WTC11 (cell line): ENCODE measurements at regions not wholly inside any gene's neighbourhood (a gene's known extent, or its start where the extent isn't known, plus 50 kb on each side); places are given as distances from the start of the nearest gene placed in this dataset.

Experiments used
- ATAC-seq: fragments of 200-7000 bp; cut with Tn5 transposase; 2 replicates; pipeline ENCODE4 v1.10.0; 2021; ENCODE audit warnings: mild to moderate bottlenecking, moderate library complexity
- CTCF ChIA-PET: fragments of 300-600 bp; sonication (Branson Sonifier 250); formaldehyde crosslinking; loops from one replicate; lab custom pipeline; 2021; ENCODE audit warnings: antibody characterized with exemption; lab: Charles Lee
- POLR2A ChIA-PET: fragments of 350-600 bp; sonication (Branson Sonifier 250); formaldehyde crosslinking; loops from one replicate; lab custom pipeline; 2021; ENCODE audit warnings: antibody characterized with exemption; lab: Charles Lee
- DNase-seq: peaks from one replicate; pipeline ENCODE4 v3.0.0; 2021; ENCODE audit warnings: low spot score
- H3K27ac Mint-ChIP-seq: 2 replicates; pipeline ENCODE4 v1.8.0; 2021; ENCODE audit warnings: mixed read lengths
- H3K27me3 Mint-ChIP-seq: 2 replicates; pipeline ENCODE4 v1.8.0; 2021; ENCODE audit warnings: low read depth, mild to moderate bottlenecking, moderate library complexity, mixed read lengths
- H3K36me3 Mint-ChIP-seq: 2 replicates; pipeline ENCODE4 v1.8.0; 2021; ENCODE audit warnings: mixed read lengths
- H3K4me1 Mint-ChIP-seq: 2 replicates; pipeline ENCODE4 v1.8.0; 2022; ENCODE audit warnings: mixed read lengths
- H3K4me3 Mint-ChIP-seq: 2 replicates; pipeline ENCODE4 v1.8.0; 2021; ENCODE audit warnings: mild to moderate bottlenecking, moderate library complexity, mixed read lengths
- H3K9me3 Mint-ChIP-seq: 2 replicates; pipeline ENCODE4 v1.8.0; 2021; ENCODE audit warnings: mixed read lengths
- CBFB ChIP-seq: sonication (generic); formaldehyde crosslinking; IDR thresholded peaks from 2 replicates; pipeline ENCODE4 v1.8.1; 2022; ENCODE audit warnings: mild to moderate bottlenecking, low read depth, missing genetic modification reagents
- ELF4 ChIP-seq: sonication (generic); formaldehyde crosslinking; IDR thresholded peaks from 2 replicates; pipeline ENCODE4 v1.8.1; 2022; ENCODE audit warnings: low read depth, mild to moderate bottlenecking, moderate library complexity, missing genetic modification reagents
- FOXJ3 ChIP-seq: sonication (generic); formaldehyde crosslinking; IDR thresholded peaks from 2 replicates; pipeline ENCODE4 v1.9.0; 2021; ENCODE audit warnings: missing genetic modification reagents, mild to moderate bottlenecking, borderline replicate concordance
- FOXP1 ChIP-seq: sonication (generic); formaldehyde crosslinking; IDR thresholded peaks from 2 replicates; pipeline ENCODE4 v1.8.0; 2022; ENCODE audit warnings: missing genetic modification reagents, mild to moderate bottlenecking, moderate library complexity, borderline replicate concordance
- HMGA2 ChIP-seq: fragments of 250-450 bp; sonication (Bioruptor Pico); IDR thresholded peaks from 2 replicates; pipeline ENCODE4 v1.4.0; 2021; ENCODE audit warnings: mild to moderate bottlenecking, moderate library complexity
- IRF2 ChIP-seq: sonication (generic); formaldehyde crosslinking; IDR thresholded peaks from 2 replicates; pipeline ENCODE4 v1.8.0; 2022; ENCODE audit warnings: low read depth, missing genetic modification reagents, borderline replicate concordance
- RORB ChIP-seq: fragments of 250-450 bp; sonication (Bioruptor Pico); IDR thresholded peaks from 2 replicates; pipeline ENCODE4 v1.9.0; 2021; ENCODE audit warnings: mild to moderate bottlenecking
- SOX15 ChIP-seq: fragments of 250-450 bp; sonication (Bioruptor Pico); IDR thresholded peaks from 2 replicates; pipeline ENCODE4 v1.9.0; 2021; ENCODE audit warnings: mild to moderate bottlenecking
- TEAD1 ChIP-seq: sonication (generic); formaldehyde crosslinking; IDR thresholded peaks from 2 replicates; pipeline ENCODE4 v1.8.0; 2022; ENCODE audit warnings: mild to moderate bottlenecking, missing genetic modification reagents
- TEAD4 ChIP-seq: sonication (generic); formaldehyde crosslinking; IDR thresholded peaks from 2 replicates; pipeline ENCODE4 v1.8.0; 2022; ENCODE audit warnings: mild to moderate bottlenecking, missing genetic modification reagents
- ZBTB21 ChIP-seq: sonication (generic); formaldehyde crosslinking; IDR thresholded peaks from 2 replicates; pipeline ENCODE4 v1.8.1; 2023; ENCODE audit warnings: mild to moderate bottlenecking, missing genetic modification reagents, borderline replicate concordance
- ZNF121 ChIP-seq: sonication (generic); formaldehyde crosslinking; IDR thresholded peaks from 2 replicates; pipeline ENCODE4 v1.8.0; 2023; ENCODE audit warnings: missing genetic modification reagents
- ZNF219 ChIP-seq: sonication (generic); formaldehyde crosslinking; IDR thresholded peaks from 2 replicates; pipeline ENCODE4 v1.8.0; 2023; ENCODE audit warnings: missing genetic modification reagents, mild to moderate bottlenecking, borderline replicate concordance
- TF ChIP-seq, protein P1 (sequence below): fragments of 250-450 bp; sonication (Bioruptor Pico); conservative IDR thresholded peaks from 2 replicates; pipeline ENCODE4 v1.9.0; 2021; ENCODE audit warnings: mild to moderate bottlenecking
- TF ChIP-seq, protein P2 (sequence below): sonication (generic); formaldehyde crosslinking; IDR thresholded peaks from 2 replicates; pipeline ENCODE4 v1.8.0; 2022; ENCODE audit warnings: mild to moderate bottlenecking, missing genetic modification reagents
- TF ChIP-seq, protein P3 (sequence below): sonication (generic); formaldehyde crosslinking; conservative IDR thresholded peaks from 2 replicates; pipeline ENCODE4 v1.8.1; 2022; ENCODE audit warnings: mild to moderate bottlenecking, missing genetic modification reagents
- TF ChIP-seq, protein P4 (sequence below): sonication (generic); formaldehyde crosslinking; IDR thresholded peaks from 2 replicates; pipeline ENCODE4 v1.8.0; 2023; ENCODE audit warnings: missing genetic modification reagents, mild to moderate bottlenecking, borderline replicate concordance
- TF ChIP-seq, protein P5 (sequence below): sonication (generic); formaldehyde crosslinking; IDR thresholded peaks from 2 replicates; pipeline ENCODE4 v1.8.1; 2023; ENCODE audit warnings: mild to moderate bottlenecking, missing genetic modification reagents, moderate library complexity
- TF ChIP-seq, protein P6 (sequence below): sonication (generic); formaldehyde crosslinking; IDR thresholded peaks from 2 replicates; pipeline ENCODE4 v1.8.1; 2022; ENCODE audit warnings: missing genetic modification reagents, borderline replicate concordance
- TF ChIP-seq, protein P7 (sequence below): fragments of 250-450 bp; sonication (Bioruptor Pico); IDR thresholded peaks from 2 replicates; pipeline ENCODE4 v1.9.0; 2021; ENCODE audit warnings: mild to moderate bottlenecking, borderline replicate concordance

DNA sequence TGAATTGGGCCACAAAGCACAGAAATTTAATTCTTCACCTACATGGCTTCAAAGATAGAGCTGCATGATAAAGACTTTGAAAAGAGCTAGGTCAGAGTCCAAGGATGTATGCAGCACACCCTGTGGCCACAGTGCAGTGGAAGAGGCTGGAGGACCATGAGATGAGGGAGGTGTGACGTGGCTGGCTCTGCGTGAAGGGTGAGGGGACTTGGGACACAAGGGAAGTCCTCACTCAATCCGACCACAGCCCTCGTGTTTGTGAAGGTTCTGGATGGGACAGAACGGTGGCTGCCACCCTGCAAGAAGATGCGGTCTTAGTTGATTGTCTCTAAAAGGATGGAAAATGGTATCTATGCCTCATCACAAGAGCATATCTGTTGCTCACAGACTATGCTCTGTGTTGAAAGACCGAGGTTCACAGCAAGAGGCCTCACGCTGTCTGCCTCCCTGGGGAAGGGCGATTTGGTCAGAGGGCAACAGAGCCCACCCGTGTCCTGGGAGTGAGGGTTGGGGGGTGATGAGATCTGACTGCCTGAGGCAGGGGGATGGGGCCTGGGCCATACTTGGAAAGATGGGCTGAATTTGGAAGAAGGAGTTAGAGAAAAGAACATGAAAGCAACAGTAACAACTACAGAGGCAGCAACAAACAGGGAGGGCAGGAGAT lies 174.4 kb upstream of the SHH start (continued):
- TF ChIP-seq, protein P1, sequence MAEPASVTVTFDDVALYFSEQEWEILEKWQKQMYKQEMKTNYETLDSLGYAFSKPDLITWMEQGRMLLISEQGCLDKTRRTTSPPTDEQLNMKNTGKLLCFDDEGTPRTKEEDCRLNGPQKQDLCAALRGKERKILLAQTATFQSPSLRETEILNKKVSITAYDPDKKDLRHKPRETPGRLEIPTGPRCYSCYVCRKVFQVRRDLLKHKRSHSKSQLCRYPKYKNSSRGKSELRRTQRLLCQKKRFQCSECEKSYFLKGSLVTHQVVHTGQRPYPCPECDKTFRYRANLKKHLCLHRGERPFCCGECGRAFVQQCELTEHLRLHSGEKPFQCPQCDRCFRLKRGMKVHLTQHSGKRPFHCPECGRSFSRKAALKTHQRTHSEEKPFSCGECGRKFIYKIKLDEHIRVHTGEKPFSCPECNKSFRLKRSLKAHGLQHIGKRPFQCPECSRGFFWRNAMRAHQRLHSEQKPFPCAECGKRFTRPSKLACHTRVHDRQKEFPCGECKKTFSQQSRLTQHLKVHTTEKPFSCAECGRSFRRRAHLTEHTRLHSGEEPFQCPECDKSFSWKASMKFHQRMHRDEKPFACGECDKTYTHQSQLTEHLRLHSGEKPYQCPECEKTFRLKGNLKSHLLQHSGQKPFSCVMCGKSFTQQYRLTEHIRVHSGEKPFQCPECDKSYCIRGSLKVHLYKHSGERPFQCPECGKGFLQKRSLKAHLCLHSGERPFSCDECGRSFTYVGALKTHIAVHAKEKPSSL (CRISPR knock-in tag): no peak
- TF ChIP-seq ELF4: no peak
- TF ChIP-seq IRF2 (CRISPR knock-in tag): no peak
- TF ChIP-seq, all 79 proteins: peak for 0

DNA sequence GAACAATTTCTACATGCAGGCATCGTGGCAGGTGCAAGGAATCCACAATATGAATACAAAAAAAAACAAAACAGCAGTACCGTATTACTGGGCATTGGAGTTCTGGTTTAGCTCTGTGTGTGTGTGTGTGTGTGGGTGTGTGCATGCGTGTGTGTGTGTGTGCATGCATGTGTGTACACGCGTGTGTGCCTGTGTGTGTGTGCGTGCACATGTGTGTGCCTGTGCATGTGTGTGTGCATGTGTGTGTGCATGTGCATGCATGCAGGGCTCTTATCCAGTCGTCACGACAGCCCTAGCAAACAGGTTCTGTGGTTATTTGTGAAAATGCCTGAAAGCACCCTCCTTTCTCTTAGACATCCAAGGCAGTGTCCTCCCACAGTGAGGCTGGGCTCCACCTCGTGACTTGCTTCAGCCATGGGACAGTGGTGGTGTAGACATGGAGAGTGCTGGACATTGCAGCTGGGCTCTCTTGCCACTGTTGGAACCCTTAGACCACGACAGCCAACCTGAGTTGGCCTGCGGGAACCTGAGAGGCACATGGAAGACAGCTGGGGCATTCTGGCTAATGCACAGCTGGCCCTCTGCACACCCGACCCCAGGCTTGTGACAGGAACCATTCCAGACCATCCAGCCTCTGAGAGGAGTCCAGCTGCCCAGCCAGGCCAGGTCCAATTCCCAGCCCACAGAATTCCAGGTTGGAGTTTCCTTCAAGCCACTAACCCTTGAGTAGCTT lies 173.4 kb upstream of the SHH start:
- ATAC-seq (no peak), DNase-seq (no peak)
- POLR2A ChIA-PET: no interaction called here
- CTCF ChIA-PET: no interaction called here
- TF ChIP-seq, protein P2, sequence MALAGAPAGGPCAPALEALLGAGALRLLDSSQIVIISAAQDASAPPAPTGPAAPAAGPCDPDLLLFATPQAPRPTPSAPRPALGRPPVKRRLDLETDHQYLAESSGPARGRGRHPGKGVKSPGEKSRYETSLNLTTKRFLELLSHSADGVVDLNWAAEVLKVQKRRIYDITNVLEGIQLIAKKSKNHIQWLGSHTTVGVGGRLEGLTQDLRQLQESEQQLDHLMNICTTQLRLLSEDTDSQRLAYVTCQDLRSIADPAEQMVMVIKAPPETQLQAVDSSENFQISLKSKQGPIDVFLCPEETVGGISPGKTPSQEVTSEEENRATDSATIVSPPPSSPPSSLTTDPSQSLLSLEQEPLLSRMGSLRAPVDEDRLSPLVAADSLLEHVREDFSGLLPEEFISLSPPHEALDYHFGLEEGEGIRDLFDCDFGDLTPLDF (CRISPR knock-in tag): no peak
- TF ChIP-seq, protein P3, sequence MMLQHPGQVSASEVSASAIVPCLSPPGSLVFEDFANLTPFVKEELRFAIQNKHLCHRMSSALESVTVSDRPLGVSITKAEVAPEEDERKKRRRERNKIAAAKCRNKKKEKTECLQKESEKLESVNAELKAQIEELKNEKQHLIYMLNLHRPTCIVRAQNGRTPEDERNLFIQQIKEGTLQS (CRISPR knock-in tag): no peak
- TF ChIP-seq, protein P4, sequence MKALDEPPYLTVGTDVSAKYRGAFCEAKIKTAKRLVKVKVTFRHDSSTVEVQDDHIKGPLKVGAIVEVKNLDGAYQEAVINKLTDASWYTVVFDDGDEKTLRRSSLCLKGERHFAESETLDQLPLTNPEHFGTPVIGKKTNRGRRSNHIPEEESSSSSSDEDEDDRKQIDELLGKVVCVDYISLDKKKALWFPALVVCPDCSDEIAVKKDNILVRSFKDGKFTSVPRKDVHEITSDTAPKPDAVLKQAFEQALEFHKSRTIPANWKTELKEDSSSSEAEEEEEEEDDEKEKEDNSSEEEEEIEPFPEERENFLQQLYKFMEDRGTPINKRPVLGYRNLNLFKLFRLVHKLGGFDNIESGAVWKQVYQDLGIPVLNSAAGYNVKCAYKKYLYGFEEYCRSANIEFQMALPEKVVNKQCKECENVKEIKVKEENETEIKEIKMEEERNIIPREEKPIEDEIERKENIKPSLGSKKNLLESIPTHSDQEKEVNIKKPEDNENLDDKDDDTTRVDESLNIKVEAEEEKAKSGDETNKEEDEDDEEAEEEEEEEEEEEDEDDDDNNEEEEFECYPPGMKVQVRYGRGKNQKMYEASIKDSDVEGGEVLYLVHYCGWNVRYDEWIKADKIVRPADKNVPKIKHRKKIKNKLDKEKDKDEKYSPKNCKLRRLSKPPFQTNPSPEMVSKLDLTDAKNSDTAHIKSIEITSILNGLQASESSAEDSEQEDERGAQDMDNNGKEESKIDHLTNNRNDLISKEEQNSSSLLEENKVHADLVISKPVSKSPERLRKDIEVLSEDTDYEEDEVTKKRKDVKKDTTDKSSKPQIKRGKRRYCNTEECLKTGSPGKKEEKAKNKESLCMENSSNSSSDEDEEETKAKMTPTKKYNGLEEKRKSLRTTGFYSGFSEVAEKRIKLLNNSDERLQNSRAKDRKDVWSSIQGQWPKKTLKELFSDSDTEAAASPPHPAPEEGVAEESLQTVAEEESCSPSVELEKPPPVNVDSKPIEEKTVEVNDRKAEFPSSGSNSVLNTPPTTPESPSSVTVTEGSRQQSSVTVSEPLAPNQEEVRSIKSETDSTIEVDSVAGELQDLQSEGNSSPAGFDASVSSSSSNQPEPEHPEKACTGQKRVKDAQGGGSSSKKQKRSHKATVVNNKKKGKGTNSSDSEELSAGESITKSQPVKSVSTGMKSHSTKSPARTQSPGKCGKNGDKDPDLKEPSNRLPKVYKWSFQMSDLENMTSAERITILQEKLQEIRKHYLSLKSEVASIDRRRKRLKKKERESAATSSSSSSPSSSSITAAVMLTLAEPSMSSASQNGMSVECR: no peak
- TF ChIP-seq, protein P5, sequence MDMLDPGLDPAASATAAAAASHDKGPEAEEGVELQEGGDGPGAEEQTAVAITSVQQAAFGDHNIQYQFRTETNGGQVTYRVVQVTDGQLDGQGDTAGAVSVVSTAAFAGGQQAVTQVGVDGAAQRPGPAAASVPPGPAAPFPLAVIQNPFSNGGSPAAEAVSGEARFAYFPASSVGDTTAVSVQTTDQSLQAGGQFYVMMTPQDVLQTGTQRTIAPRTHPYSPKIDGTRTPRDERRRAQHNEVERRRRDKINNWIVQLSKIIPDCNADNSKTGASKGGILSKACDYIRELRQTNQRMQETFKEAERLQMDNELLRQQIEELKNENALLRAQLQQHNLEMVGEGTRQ (CRISPR knock-in tag): no peak
- TF ChIP-seq FOXP1 (CRISPR knock-in tag) (no peak), SOX15 (CRISPR knock-in tag) (no peak), ZBTB21 (CRISPR knock-in tag) (no peak), ZNF219 (no peak), HMGA2 (CRISPR knock-in tag) (no peak), ZNF121 (CRISPR knock-in tag) (no peak), IRF2 (CRISPR knock-in tag) (no peak), FOXJ3 (CRISPR knock-in tag) (no peak), TEAD4 (no peak), RORB (CRISPR knock-in tag) (no peak), CBFB (CRISPR knock-in tag) (no peak), TEAD1 (CRISPR knock-in tag) (no peak)
- TF ChIP-seq, protein P6, sequence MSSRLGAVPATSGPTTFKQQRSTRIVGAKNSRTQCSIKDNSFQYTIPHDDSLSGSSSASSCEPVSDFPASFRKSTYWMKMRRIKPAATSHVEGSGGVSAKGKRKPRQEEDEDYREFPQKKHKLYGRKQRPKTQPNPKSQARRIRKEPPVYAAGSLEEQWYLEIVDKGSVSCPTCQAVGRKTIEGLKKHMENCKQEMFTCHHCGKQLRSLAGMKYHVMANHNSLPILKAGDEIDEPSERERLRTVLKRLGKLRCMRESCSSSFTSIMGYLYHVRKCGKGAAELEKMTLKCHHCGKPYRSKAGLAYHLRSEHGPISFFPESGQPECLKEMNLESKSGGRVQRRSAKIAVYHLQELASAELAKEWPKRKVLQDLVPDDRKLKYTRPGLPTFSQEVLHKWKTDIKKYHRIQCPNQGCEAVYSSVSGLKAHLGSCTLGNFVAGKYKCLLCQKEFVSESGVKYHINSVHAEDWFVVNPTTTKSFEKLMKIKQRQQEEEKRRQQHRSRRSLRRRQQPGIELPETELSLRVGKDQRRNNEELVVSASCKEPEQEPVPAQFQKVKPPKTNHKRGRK (CRISPR knock-in tag): no peak
- TF ChIP-seq, protein P7, sequence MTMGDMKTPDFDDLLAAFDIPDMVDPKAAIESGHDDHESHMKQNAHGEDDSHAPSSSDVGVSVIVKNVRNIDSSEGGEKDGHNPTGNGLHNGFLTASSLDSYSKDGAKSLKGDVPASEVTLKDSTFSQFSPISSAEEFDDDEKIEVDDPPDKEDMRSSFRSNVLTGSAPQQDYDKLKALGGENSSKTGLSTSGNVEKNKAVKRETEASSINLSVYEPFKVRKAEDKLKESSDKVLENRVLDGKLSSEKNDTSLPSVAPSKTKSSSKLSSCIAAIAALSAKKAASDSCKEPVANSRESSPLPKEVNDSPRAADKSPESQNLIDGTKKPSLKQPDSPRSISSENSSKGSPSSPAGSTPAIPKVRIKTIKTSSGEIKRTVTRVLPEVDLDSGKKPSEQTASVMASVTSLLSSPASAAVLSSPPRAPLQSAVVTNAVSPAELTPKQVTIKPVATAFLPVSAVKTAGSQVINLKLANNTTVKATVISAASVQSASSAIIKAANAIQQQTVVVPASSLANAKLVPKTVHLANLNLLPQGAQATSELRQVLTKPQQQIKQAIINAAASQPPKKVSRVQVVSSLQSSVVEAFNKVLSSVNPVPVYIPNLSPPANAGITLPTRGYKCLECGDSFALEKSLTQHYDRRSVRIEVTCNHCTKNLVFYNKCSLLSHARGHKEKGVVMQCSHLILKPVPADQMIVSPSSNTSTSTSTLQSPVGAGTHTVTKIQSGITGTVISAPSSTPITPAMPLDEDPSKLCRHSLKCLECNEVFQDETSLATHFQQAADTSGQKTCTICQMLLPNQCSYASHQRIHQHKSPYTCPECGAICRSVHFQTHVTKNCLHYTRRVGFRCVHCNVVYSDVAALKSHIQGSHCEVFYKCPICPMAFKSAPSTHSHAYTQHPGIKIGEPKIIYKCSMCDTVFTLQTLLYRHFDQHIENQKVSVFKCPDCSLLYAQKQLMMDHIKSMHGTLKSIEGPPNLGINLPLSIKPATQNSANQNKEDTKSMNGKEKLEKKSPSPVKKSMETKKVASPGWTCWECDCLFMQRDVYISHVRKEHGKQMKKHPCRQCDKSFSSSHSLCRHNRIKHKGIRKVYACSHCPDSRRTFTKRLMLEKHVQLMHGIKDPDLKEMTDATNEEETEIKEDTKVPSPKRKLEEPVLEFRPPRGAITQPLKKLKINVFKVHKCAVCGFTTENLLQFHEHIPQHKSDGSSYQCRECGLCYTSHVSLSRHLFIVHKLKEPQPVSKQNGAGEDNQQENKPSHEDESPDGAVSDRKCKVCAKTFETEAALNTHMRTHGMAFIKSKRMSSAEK (CRISPR knock-in tag): no peak
- peaks cover 8% of the 10 kb centered on the region for H3K27me3 Mint-ChIP-seq
- H3K9me3 Mint-ChIP-seq: peaks cover 51% of the 10 kb centered on the region
- H3K27ac Mint-ChIP-seq: no peak overlapping the region
- H3K4me3 Mint-ChIP-seq: no peak overlapping the region
- H3K4me1 Mint-ChIP-seq: no peaks in the 10 kb centered on the region
- H3K36me3 Mint-ChIP-seq: peaks cover 26% of the 10 kb centered on the region
